CD14-positive monocyte (primary cell): ENCODE measurements at regions not wholly inside any gene's neighbourhood (a gene's known extent, or its start where the extent isn't known, plus 50 kb on each side); places are given as distances from the start of the nearest gene placed in this dataset.

Experiments
- DNase-seq, 3 donors: peaks; one replicate each; pipeline ENCODE4 v3.0.0-alpha.2; 2011 to 2022
- H2AFZ ChIP-seq: 2 replicates; pipeline ENCODE4 v1.6.0; 2012; ENCODE audit warnings: mild to moderate bottlenecking, low read depth, low read length, inconsistent platforms; ENCODE audit not compliant: insufficient read depth, poor library complexity, severe bottlenecking
- H3K27ac ChIP-seq, 2 donors: 1 replicate in 1 of 2; 2 replicates in 1 of 2; pipeline ENCODE4 v1.5.1; 2012 to 2013; ENCODE audit warnings: low read length in 2 of 2, control low read depth in 1 of 2, inconsistent platforms in 1 of 2, low read depth in 1 of 2, mild to moderate bottlenecking in 1 of 2
- H3K27me3 ChIP-seq, 2 donors: one replicate each; pipeline versions ENCODE4 v1.6.0 to v1.6.1; 2011 to 2013; ENCODE audit warnings: low read length in 2 of 2; ENCODE audit not compliant: control insufficient read depth in 2 of 2, insufficient read depth in 2 of 2
- H3K36me3 ChIP-seq, 2 donors: replicated peaks in 1 of 2; 1 replicate in 1 of 2; 2 replicates in 1 of 2; pipeline versions ENCODE4 v1.5.1 to v1.6.1; 2012 to 2013; ENCODE audit warnings: low read length in 2 of 2, control low read depth in 1 of 2, inconsistent platforms in 1 of 2, mild to moderate bottlenecking in 1 of 2; ENCODE audit not compliant: insufficient read depth in 2 of 2, control insufficient read depth in 1 of 2
- H3K4me1 ChIP-seq, 2 donors: 1 replicate in 1 of 2; 2 replicates in 1 of 2; pipeline versions ENCODE4 v1.5.1 to v1.6.1; 2012 to 2013; ENCODE audit warnings: low read length in 2 of 2, control low read depth in 1 of 2, inconsistent platforms in 1 of 2, mild to moderate bottlenecking in 1 of 2, moderate library complexity in 1 of 2; ENCODE audit not compliant: insufficient read depth in 2 of 2, control insufficient read depth in 1 of 2
- H3K4me2 ChIP-seq: replicated peaks from 2 replicates; pipeline ENCODE3; 2012; ENCODE audit warnings: low read length, moderate library complexity, mild to moderate bottlenecking; ENCODE audit not compliant: poor library complexity, severe bottlenecking; ENCODE audit errors: extremely low read depth
- H3K4me3 ChIP-seq, 3 experiments: fragments of 200-600 bp in 1 of 3; sonication (generic) in 1 of 3; replicated peaks in 1 of 3; 1 replicate in 2 of 3; 2 replicates in 1 of 3; pipeline ENCODE4 v1.5.1; 2011 to 2013; ENCODE audit warnings: low read length in 3 of 3, mild to moderate bottlenecking in 3 of 3, control low read depth in 2 of 3, low read depth in 2 of 3, inconsistent platforms in 1 of 3, moderate library complexity in 1 of 3
- H3K79me2 ChIP-seq: 2 replicates; pipeline ENCODE4 v1.6.0; 2012; ENCODE audit warnings: mild to moderate bottlenecking, control low read depth, inconsistent platforms, low read length, moderate library complexity; ENCODE audit not compliant: insufficient read depth
- H3K9ac ChIP-seq: 2 replicates; pipeline ENCODE4 v1.6.0; 2017; ENCODE audit warnings: low read length, mild to moderate bottlenecking; ENCODE audit not compliant: insufficient read depth, poor library complexity, severe bottlenecking
- H3K9me3 ChIP-seq, 2 donors: replicated peaks in 1 of 2; 1 replicate in 1 of 2; 2 replicates in 1 of 2; pipeline versions ENCODE4 v1.5.1 to v1.6.1; 2012 to 2013; ENCODE audit warnings: low read length in 2 of 2, control low read depth in 1 of 2; ENCODE audit not compliant: control insufficient read depth in 1 of 2, insufficient read depth in 1 of 2
- H4K20me1 ChIP-seq: 2 replicates; pipeline ENCODE4 v1.6.0; 2012; ENCODE audit warnings: mild to moderate bottlenecking, low read length, control low read depth, moderate library complexity; ENCODE audit not compliant: insufficient read depth
- H3K27ac Mint-ChIP-seq, 7 donors: one replicate each; pipeline ENCODE4 v1.8.0; 2020; ENCODE audit warnings: mild to moderate bottlenecking in 7 of 7, mixed read lengths in 7 of 7, moderate library complexity in 6 of 7, inconsistent platforms in 2 of 7
- H3K27me3 Mint-ChIP-seq, 3 donors: one replicate each; pipeline ENCODE4 v1.8.0; 2021 to 2022; ENCODE audit warnings: low read depth in 3 of 3, mild to moderate bottlenecking in 3 of 3, mixed read lengths in 3 of 3, moderate library complexity in 3 of 3, inconsistent platforms in 1 of 3
- H3K36me3 Mint-ChIP-seq, 2 donors: one replicate each; pipeline ENCODE4 v1.8.0; 2020; ENCODE audit warnings: mixed read lengths in 2 of 2, inconsistent platforms in 1 of 2, mild to moderate bottlenecking in 1 of 2
- H3K4me1 Mint-ChIP-seq: one replicate; pipeline ENCODE4 v1.8.0; 2020; ENCODE audit warnings: mild to moderate bottlenecking, mixed read lengths
- H3K4me3 Mint-ChIP-seq, 2 donors: one replicate each; pipeline ENCODE4 v1.8.0; 2020; ENCODE audit warnings: mild to moderate bottlenecking in 2 of 2, mixed read lengths in 2 of 2, moderate library complexity in 1 of 2
- H3K9me3 Mint-ChIP-seq, 7 donors: one replicate each; pipeline ENCODE4 v1.8.0; 2020 to 2022; ENCODE audit warnings: mixed read lengths in 7 of 7, mild to moderate bottlenecking in 6 of 7, moderate library complexity in 6 of 7, inconsistent platforms in 2 of 7
- CTCF ChIP-seq: fragments of 200-600 bp; IDR thresholded peaks from one replicate; pipeline ENCODE4 v1.8.0; 2022; ENCODE audit warnings: antibody characterized with exemption, mild to moderate bottlenecking
- WGBS: methylation state at CpG from one replicate; pipeline ENCODE4 v1.1.5; 2013; ENCODE audit warnings: missing lambda C conversion rate; ENCODE audit not compliant: insufficient coverage; 5-methylcytosine and 5-hydroxymethylcytosine counted together
- intact Hi-C, 2 donors: fragments of 100-400 bp; cut with micrococcal nuclease; formaldehyde crosslinking; loops; one replicate each; pipeline versions ENCODE4 v1.15.0 to v1.15.1; 2023

GRCh38 chrX:9357518-9358114, 107.2 kb upstream of the TBL1X start:
- peaks cover 0 to 6% of the 10 kb centered on the region in 2 donors for H3K36me3 Mint-ChIP-seq
- H2AFZ ChIP-seq: no peak overlapping the region
- H3K27ac Mint-ChIP-seq: no peak overlapping the region
- H3K9me3 ChIP-seq: no peaks in the 10 kb centered on the region
- intact Hi-C loops: loop anchor here in 1 of 2 donors (10.0 kb wide), 1 partner anchor 83 kb away; no protein-coding TSS in a partner anchor
- no peak for DNase-seq
- no peak overlapping the region for H3K4me3 ChIP-seq
- no peaks in the 10 kb centered on the region for H3K79me2 ChIP-seq
- H3K9ac ChIP-seq: no peak overlapping the region
- no CpG with 5 or more reads among the region's 7 CpGs for WGBS
- no peak overlapping the region for H3K4me3 Mint-ChIP-seq
- H3K9me3 Mint-ChIP-seq: peaks cover 0 to 14% (median 5%) of the 10 kb centered on the region in 7 donors
- no peak overlapping the region for H3K27ac ChIP-seq
- H4K20me1 ChIP-seq: no peaks in the 10 kb centered on the region
- H3K36me3 ChIP-seq: no peaks in the 10 kb centered on the region
- H3K27me3 ChIP-seq: no peaks in the 10 kb centered on the region
- TF ChIP-seq CTCF: no peak
- peaks cover 32 to 37% of the 10 kb centered on the region in 2 donors for H3K4me1 ChIP-seq
- H3K4me2 ChIP-seq: no peak overlapping the region
- peaks cover 0 to 21% (median 0%) of the 10 kb centered on the region in 3 donors for H3K27me3 Mint-ChIP-seq
- H3K4me1 Mint-ChIP-seq: peaks cover 37% of the 10 kb centered on the region

- no peak overlapping the region for H2AFZ ChIP-seq
These were observed 102.4 kb upstream of the TBL1X start for GRCh38 chrX:9362363-9362928.

More at GRCh38 chrX:9362363-9362928, 102.4 kb upstream of the TBL1X start:
- H3K36me3 Mint-ChIP-seq: no peaks in the 10 kb centered on the region
- Histone ChIP-seq H3K4me1 (peaks cover 0 to 6% of the 10 kb centered on the region in 2 donors), H3K4me2 (no peak overlapping the region), H3K9ac (no peak overlapping the region), H3K79me2 (no peaks in the 10 kb centered on the region), H3K4me3 (no peak overlapping the region), H4K20me1 (no peaks in the 10 kb centered on the region), H3K27ac (no peak overlapping the region), H3K36me3 (no peaks in the 10 kb centered on the region), H3K9me3 (no peaks in the 10 kb centered on the region), H3K27me3 (peaks cover 0 to 5% of the 10 kb centered on the region in 2 donors)
- H3K27ac Mint-ChIP-seq: no peak overlapping the region
- peaks cover 14% of the 10 kb centered on the region for H3K4me1 Mint-ChIP-seq
- H3K4me3 Mint-ChIP-seq: no peak overlapping the region
- intact Hi-C loops: no loop called here
- peaks cover 0 to 22% (median 0%) of the 10 kb centered on the region in 3 donors for H3K27me3 Mint-ChIP-seq
- TF ChIP-seq CTCF: no peak
- H3K9me3 Mint-ChIP-seq: peaks cover 0 to 6% (median 0%) of the 10 kb centered on the region in 7 donors
- DNase-seq: no peak
- 67% methylated on average over 3 of the region's 13 CpGs for WGBS
